Stomach (tissue), 8 donors: ENCODE measurements at regions not wholly inside any gene's neighbourhood (a gene's known extent, or its start where the extent isn't known, plus 50 kb on each side); places are given as distances from the start of the nearest gene placed in this dataset.

ENCODE experiments used
- DNase-seq, 2 donors: peaks; one replicate each; pipeline versions ENCODE4 v3.0.0 to v3.0.0-alpha.2; 2013 to 2019
- H3K27ac ChIP-seq, 5 donors: fragments of 200-600 bp in 4 of 5; sonication (generic) in 4 of 5; one replicate each; pipeline ENCODE4 v1.5.1; 2013 to 2019; ENCODE audit warnings: mild to moderate bottlenecking in 1 of 5, moderate library complexity in 1 of 5
- H3K27me3 ChIP-seq, 3 donors: fragments of 200-600 bp; sonication (generic); one replicate each; pipeline ENCODE4 v1.5.1; 2017 to 2019; ENCODE audit warnings: mixed run types in 1 of 3
- H3K36me3 ChIP-seq, 4 donors: fragments of 200-600 bp; sonication (generic); 1 replicate in 3 of 4; 2 replicates in 1 of 4; pipeline ENCODE4 v1.5.1; 2016 to 2019
- H3K4me1 ChIP-seq, 4 donors: fragments of 200-600 bp; sonication (generic); one replicate each; pipeline ENCODE4 v1.5.1; 2016 to 2019
- H3K4me3 ChIP-seq, 4 donors: fragments of 200-600 bp; sonication (generic) in 3 of 4; one replicate each; pipeline ENCODE4 v1.5.1; 2016 to 2019; ENCODE audit warnings: mild to moderate bottlenecking in 1 of 4
- H3K9me3 ChIP-seq, 4 donors: fragments of 200-600 bp; sonication (generic); one replicate each; pipeline ENCODE4 v1.5.1; 2016 to 2019
- EP300 ChIP-seq: sonication (generic); formaldehyde crosslinking; IDR thresholded peaks from one replicate; pipeline ENCODE4 v1.6.1; 2017; ENCODE audit warnings: antibody characterized with exemption
- POLR2A ChIP-seq, 4 donors: fragments of 450-650 bp; IDR thresholded peaks; one replicate each; pipeline ENCODE4 v1.6.1; 2016; ENCODE audit warnings: antibody characterized with exemption in 4 of 4, control low read depth in 2 of 4, mild to moderate bottlenecking in 1 of 4, moderate library complexity in 1 of 4
- POLR2AphosphoS5 ChIP-seq, 3 donors: sonication (generic); formaldehyde crosslinking; IDR thresholded peaks; one replicate each; pipeline ENCODE4 v1.6.1; 2016; ENCODE audit warnings: antibody characterized with exemption in 3 of 3
- WGBS, 5 donors: extraction: QIAGEN DNeasy Blood & Tissue Kit in 3 of 5; methylation state at CpG; one replicate each; pipeline versions ENCODE4 v1.1.5 to v1.1.7; 2013 to 2018; 5-methylcytosine and 5-hydroxymethylcytosine counted together
- intact Hi-C: fragments of 100-400 bp; cut with DNase I; formaldehyde crosslinking; loops from one replicate; pipeline ENCODE4 v1.15.1; 2023; ENCODE audit warnings: low total_unique reads
- TF ChIP-seq, protein P1 (sequence below), 7 experiments: fragments of 450-650 bp in 4 of 7; fragments of 200-600 bp in 3 of 7; sonication (generic) in 3 of 7; IDR thresholded peaks; one replicate each; pipeline ENCODE4 v1.5.1; 2016 to 2019; ENCODE audit warnings: antibody characterized with exemption in 7 of 7, control low read depth in 2 of 7, mild to moderate bottlenecking in 1 of 7
- donor health status: healthy with polysubstance abuse.
- donor health status: Bipolar disorder and iron deficiency.
- donor health status: healthy.

DNA sequence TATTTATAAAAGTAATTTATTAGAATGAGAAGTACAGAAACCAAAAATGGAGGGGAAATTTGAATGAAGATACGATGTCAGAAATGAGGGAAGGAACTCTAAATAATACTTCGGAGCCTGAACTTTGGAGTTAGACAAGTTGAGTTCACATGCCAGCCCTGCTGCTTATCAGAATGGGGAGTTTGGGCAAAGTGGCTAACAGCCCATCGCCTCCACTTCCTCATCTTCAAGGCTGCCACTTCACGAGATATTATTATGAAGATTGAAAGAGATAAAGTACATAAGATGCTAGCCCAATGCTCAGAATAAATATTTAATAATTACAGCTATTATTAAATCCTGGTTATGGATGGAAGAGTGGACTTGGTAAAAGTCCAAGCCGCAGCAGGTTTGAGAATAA lies 56.2 kb upstream of the ABCA1 start:
- intact Hi-C loops, result no loop called here
- H3K27ac ChIP-seq, result no peak overlapping the region

DNA sequence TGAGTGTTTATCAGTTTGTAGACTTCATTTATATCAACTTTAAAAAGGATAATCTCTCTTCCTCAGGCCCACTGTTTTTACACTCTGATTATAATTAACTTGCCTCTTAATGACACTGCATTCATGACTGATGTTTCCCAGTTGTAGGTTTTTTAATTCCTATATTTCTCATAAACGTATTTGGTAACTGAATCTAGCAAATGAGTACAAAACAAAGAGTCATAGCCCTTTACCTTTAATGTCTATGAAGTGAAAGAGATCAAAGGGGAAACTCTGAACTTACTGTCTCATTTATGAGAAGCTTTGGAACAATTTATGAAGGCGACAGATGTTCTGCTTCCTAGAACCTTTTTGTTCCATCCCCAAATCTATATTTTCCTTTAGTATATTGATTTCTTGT lies 56.6 kb upstream of the ABCA1 start:
- intact Hi-C loops, result no loop called here
- H3K27ac ChIP-seq, result no peak overlapping the region

More for the DNA sequence above, 56.2 kb upstream of the ABCA1 start:
- Histone ChIP-seq H3K27me3 (no peaks in the 10 kb centered on the region), H3K9me3 (no peaks in the 10 kb centered on the region), H3K4me1 (peaks cover 3 to 34% (median 21%) of the 10 kb centered on the region in 4 donors), H3K4me3 (no peak overlapping the region), H3K36me3 (no peaks in the 10 kb centered on the region)
- no peak for DNase-seq
- TF ChIP-seq POLR2A (IDR thresholded peaks at IDR 0.05) (no peak), POLR2AphosphoS5 (IDR thresholded peaks at IDR 0.05) (no peak), EP300 (no peak)
- TF ChIP-seq, protein P1, sequence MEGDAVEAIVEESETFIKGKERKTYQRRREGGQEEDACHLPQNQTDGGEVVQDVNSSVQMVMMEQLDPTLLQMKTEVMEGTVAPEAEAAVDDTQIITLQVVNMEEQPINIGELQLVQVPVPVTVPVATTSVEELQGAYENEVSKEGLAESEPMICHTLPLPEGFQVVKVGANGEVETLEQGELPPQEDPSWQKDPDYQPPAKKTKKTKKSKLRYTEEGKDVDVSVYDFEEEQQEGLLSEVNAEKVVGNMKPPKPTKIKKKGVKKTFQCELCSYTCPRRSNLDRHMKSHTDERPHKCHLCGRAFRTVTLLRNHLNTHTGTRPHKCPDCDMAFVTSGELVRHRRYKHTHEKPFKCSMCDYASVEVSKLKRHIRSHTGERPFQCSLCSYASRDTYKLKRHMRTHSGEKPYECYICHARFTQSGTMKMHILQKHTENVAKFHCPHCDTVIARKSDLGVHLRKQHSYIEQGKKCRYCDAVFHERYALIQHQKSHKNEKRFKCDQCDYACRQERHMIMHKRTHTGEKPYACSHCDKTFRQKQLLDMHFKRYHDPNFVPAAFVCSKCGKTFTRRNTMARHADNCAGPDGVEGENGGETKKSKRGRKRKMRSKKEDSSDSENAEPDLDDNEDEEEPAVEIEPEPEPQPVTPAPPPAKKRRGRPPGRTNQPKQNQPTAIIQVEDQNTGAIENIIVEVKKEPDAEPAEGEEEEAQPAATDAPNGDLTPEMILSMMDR (IDR thresholded peaks at IDR 0.05), result no peak
- 21 to 38% (median 26%) methylated on average over 5 of the region's 5 CpGs for WGBS, 5 donors

DNA sequence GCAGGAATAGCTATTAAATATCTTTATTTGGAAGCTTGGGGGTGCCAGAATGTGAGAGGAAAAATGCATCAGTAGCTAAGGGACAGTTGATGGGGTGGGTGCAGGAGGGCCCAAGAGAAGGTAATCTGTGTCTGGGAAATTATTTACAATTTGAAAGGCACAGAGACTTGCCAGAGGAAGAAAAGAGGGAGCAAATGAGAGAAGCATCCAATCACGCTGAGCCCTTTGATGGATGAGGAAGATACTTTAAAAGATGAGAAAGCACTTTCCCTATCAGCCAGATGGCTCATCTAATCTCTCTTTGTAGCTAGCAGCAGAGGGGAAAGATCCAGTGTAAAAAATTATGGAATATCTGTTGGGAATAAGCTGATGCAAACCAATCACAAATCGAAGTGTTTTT lies 57.0 kb upstream of the ABCA1 start:
- Histone ChIP-seq H3K4me1 (peaks cover 3 to 39% (median 25%) of the 10 kb centered on the region in 4 donors), H3K27me3 (no peaks in the 10 kb centered on the region), H3K9me3 (no peaks in the 10 kb centered on the region), H3K36me3 (no peaks in the 10 kb centered on the region), H3K27ac (no peak overlapping the region), H3K4me3 (no peak overlapping the region)
- DNase-seq, result no peak
- TF ChIP-seq, protein P1 (IDR thresholded peaks at IDR 0.05), result no peak
- TF ChIP-seq POLR2A (IDR thresholded peaks at IDR 0.05) (no peak), POLR2AphosphoS5 (IDR thresholded peaks at IDR 0.05) (no peak), EP300 (no peak)
- intact Hi-C loops, result no loop called here
- 77 to 81% (median 78%) methylated on average over 2 of the region's 2 CpGs for WGBS, 5 donors

More for the DNA sequence above, 56.6 kb upstream of the ABCA1 start:
- no peaks in the 10 kb centered on the region for H3K27me3 ChIP-seq
- H3K4me1 ChIP-seq, result peaks cover 3 to 34% (median 23%) of the 10 kb centered on the region in 4 donors
- H3K9me3 ChIP-seq, result no peaks in the 10 kb centered on the region
- no peak for DNase-seq
- 60 to 74% (median 63%) methylated on average over 2 of the region's 2 CpGs for WGBS, 5 donors
- H3K36me3 ChIP-seq, result no peaks in the 10 kb centered on the region
- TF ChIP-seq POLR2A (IDR thresholded peaks at IDR 0.05) (no peak), POLR2AphosphoS5 (IDR thresholded peaks at IDR 0.05) (no peak), EP300 (no peak)
- TF ChIP-seq, protein P1 (IDR thresholded peaks at IDR 0.05), result no peak
- H3K4me3 ChIP-seq, result no peak overlapping the region

DNA sequence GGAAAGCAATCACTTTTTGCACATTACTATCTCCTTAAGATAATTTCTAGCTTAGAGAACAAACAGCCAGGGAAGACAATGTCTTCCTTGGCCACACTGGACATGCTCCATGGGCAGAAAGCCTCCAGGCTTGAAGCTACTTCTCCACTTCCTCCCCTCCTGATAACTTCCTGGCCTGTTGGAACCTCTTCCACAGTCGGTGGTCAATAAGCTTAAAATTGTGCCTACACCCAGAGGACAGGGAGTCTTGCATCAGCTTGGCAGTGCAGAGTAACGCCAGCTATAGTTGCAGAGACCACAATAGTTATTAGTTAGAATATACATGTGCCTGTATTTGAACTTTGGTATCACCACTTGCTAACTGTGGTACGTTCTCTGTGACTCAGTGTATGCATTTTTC lies 58.1 kb upstream of the ABCA1 start:
- Histone ChIP-seq H3K36me3 (no peaks in the 10 kb centered on the region), H3K9me3 (no peaks in the 10 kb centered on the region), H3K27ac (no peak overlapping the region), H3K27me3 (no peaks in the 10 kb centered on the region), H3K4me3 (no peak overlapping the region), H3K4me1 (peaks cover 13 to 48% (median 35%) of the 10 kb centered on the region in 4 donors)
- intact Hi-C loops, result no loop called here
- no peak for DNase-seq
- 76 to 91% (median 85%) methylated on average over 3 of the region's 3 CpGs for WGBS, 5 donors
- no peak for TF ChIP-seq POLR2AphosphoS5 (IDR thresholded peaks at IDR 0.05)
- TF ChIP-seq, protein P1 (IDR thresholded peaks at IDR 0.05), result no peak
- TF ChIP-seq EP300, result no peak
- TF ChIP-seq POLR2A (IDR thresholded peaks at IDR 0.05), result no peak
